ENCODE measurements at regions not wholly inside any gene's neighbourhood (a gene's known extent, or its start where the extent isn't known, plus 50 kb on each side); places are given as distances from the start of the nearest gene placed in this dataset.

GRCh38 chr18:56326336-56327072 is 311.9 kb downstream of the TXNL1 start:
- ATAC-seq: no peak

More at GRCh38 chr18:56326336-56327072, 311.9 kb downstream of the TXNL1 start:
- Histone ChIP-seq H3K36me3 (ENCODE audit: control insufficient read depth, insufficient read depth, low read length) (no peaks in the 10 kb centered on the region), H3K27ac (ENCODE audit: extremely low read depth, low read depth, low read length) (no peak overlapping the region), H3K79me2 (ENCODE audit: control insufficient read depth, insufficient read depth, low read length) (no peaks in the 10 kb centered on the region), H3K27me3 (ENCODE audit: control insufficient read depth in 2 of 2, insufficient read depth in 2 of 2, low read length in 2 of 2) (no peaks in the 10 kb centered on the region), H3K9me1 (ENCODE audit: control insufficient read depth, insufficient read depth, low read length) (no peaks in the 10 kb centered on the region), H3K4me1 (replicated peaks in 1 of 2; ENCODE audit: control insufficient read depth in 2 of 2, insufficient read depth in 2 of 2, low read length in 2 of 2) (no peaks in the 10 kb centered on the region), H3K9ac (ENCODE audit: insufficient read depth in 1 of 2, low read depth in 2 of 2, low read length in 2 of 2) (no peak overlapping the region), H4K20me1 (replicated peaks; ENCODE audit: control insufficient read depth, insufficient read depth, low read length) (no peaks in the 10 kb centered on the region; the same call in 1 of the 2 replicates), H3K4me2 (ENCODE audit: insufficient read depth, low read length) (no peak overlapping the region), H3K9me3 (replicated peaks; ENCODE audit: control insufficient read depth, insufficient read depth, low read depth, low read length) (no peaks in the 10 kb centered on the region), H3K4me3 (no peak overlapping the region), H2AFZ (ENCODE audit: low read depth, low read length) (no peak overlapping the region)
- in situ Hi-C loops (cut with MboI) (no loop called here), intact Hi-C loops (cut with micrococcal nuclease) (no loop called here)
- no peak for FAIRE-seq
- WGBS (ENCODE audit: insufficient coverage, low coverage, missing lambda C conversion rate): 0% methylated on average over 2 of the region's 3 CpGs
- POLR2A ChIA-PET: no interaction called here
- no TSS peak for BruUV-seq (replicated peaks)
- no peak for DNase-seq (ENCODE audit: extremely low read depth in 1 of 4, low spot score in 3 of 4)
- CTCF ChIA-PET (ENCODE audit: low intra/inter-chr PET ratio): interaction anchor here (0.6 kb wide), 1 partner anchor 138 kb away, joined by 4 read pairs; no protein-coding TSS in a partner anchor
- TF ChIP-seq ZNF707 (CRISPR knock-in tag; conservative IDR thresholded peaks at IDR 0.05) (no peak), CREB3L1 (IDR thresholded peaks at IDR 0.05; ENCODE audit: borderline replicate concordance, low read depth) (no peak), RBM17 (IDR thresholded peaks at IDR 0.05; ENCODE audit: borderline replicate concordance, low read depth, low read length) (no peak), HNRNPUL1 (IDR thresholded peaks at IDR 0.05; ENCODE audit: low read length) (no peak), ZNF347 (CRISPR knock-in tag; IDR thresholded peaks at IDR 0.05; ENCODE audit: low read depth) (no peak), ZNF639 (CRISPR knock-in tag; conservative IDR thresholded peaks at IDR 0.05 in 1 of 2, IDR thresholded peaks at IDR 0.05 in 1 of 2) (no peak), ZSCAN29 (IDR thresholded peaks at IDR 0.05) (no peak), CEBPG (CRISPR knock-in tag; IDR thresholded peaks at IDR 0.05) (no peak), CEBPG (tag; conservative IDR thresholded peaks at IDR 0.05 in 1 of 2, IDR thresholded peaks at IDR 0.05 in 1 of 2) (no peak), KAT2B (IDR thresholded peaks at IDR 0.05; ENCODE audit: low read depth, low read length) (no peak)
